ENCODE measurements at regions not wholly inside any gene's neighbourhood (a gene's known extent, or its start where the extent isn't known, plus 50 kb on each side); places are given as distances from the start of the nearest gene placed in this dataset.

GRCh38 chr17:33352526-33352925, 59.4 kb upstream of the ASIC2 start:
- intact Hi-C loops (cut with micrococcal nuclease): no loop called here

GRCh38 chr17:33356266-33356665, 63.2 kb upstream of the ASIC2 start:
- intact Hi-C loops (cut with micrococcal nuclease): no loop called here

GRCh38 chr17:33363475-33363874, 70.4 kb upstream of the ASIC2 start:
- intact Hi-C loops (cut with micrococcal nuclease): no loop called here

DNA sequence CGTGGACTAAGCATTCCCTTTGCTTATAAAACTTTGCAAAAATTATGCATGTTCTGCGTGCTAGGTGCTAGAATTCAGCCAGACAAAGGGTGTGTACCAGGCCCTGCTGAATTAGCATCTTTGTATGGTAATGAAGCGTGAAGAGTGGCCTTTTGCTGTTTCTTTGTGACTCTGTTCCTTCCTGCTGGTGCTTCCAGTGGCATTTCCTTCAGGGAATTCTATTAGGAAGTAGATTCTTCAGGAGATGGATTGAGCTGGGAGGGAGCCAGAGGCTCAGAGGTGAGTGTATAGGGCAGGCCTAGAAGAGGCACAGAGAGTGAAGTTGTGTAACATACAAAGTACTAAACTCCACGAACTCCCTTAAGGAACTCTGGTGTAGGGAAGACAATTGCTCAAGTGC, 73.9 kb upstream of the ASIC2 start:
- intact Hi-C loops (cut with micrococcal nuclease): no loop called here

DNA sequence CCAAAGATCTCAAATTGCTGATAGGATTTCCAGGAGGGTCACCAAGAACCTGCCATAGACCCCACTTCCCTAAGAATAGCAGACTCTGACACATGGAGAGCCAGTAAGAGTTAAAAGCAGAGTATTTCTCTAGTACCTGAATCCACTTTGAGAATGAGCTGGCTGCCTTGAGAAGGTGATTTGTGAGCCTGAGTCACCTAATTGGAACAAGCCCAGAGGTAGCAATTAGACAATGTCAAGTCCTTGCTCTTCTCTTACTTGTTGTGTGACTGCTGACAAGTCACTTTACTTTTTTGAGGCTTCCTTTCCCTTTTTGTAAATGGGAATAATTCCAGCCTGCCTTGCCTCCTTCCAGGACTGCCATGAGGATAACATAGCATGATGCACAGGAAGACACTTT, 76.1 kb upstream of the ASIC2 start:
- intact Hi-C loops (cut with micrococcal nuclease): no loop called here

GRCh38 chr17:33369876-33370275, 76.8 kb upstream of the ASIC2 start:
- intact Hi-C loops (cut with micrococcal nuclease): no loop called here

- intact Hi-C loops (cut with micrococcal nuclease): no loop called here
Measured at GRCh38 chr17:33370401-33370800, 77.3 kb upstream of the ASIC2 start.

DNA sequence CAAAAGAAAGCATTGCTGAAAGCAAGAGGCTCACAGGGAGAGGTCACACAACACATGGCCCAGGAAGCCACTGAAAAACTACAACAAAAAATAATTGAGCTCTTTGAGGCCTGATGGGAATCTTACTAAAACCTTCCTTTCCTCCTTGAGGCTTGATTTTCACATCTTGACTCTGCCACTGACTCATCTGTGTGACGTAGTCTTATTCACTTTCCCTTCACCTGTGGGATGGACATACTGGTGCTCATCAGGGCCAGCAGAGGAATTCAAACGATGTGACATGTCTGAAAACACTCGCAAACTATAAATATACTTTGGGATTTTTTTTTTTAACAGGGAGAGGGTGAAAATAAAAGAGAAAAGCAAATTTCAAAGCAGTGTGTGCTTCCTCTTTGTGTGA, 78.3 kb upstream of the ASIC2 start:
- intact Hi-C loops (cut with micrococcal nuclease): no loop called here

GRCh38 chr17:33373273-33373672, 80.2 kb upstream of the ASIC2 start:
- intact Hi-C loops (cut with micrococcal nuclease): no loop called here

DNA sequence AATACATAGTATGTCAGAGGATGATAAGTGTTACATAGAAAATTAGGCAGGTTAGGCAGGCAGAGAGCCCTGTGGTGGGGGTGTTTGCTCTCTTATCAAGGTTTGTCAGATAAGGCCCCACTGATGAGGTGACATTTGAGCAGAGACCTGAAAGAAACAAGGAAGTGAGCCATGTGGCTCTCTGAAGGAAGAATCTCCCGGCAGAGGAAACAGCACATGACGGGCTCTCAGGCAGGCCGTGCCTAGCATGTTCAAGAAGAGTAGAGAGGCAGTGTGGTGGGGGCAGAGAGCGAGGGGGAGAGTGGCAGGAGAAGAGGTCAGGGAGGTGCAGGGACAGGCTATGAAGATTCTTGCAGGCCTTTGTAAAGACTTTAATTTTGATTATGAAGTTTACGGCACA, 82.0 kb upstream of the ASIC2 start:
- intact Hi-C loops (cut with micrococcal nuclease): no loop called here

GRCh38 chr17:33375783-33376182, 82.7 kb upstream of the ASIC2 start:
- intact Hi-C loops (cut with micrococcal nuclease): no loop called here

GRCh38 chr17:33377837-33378595, 84.9 kb upstream of the ASIC2 start:
- intact Hi-C loops (cut with micrococcal nuclease): no loop called here

DNA sequence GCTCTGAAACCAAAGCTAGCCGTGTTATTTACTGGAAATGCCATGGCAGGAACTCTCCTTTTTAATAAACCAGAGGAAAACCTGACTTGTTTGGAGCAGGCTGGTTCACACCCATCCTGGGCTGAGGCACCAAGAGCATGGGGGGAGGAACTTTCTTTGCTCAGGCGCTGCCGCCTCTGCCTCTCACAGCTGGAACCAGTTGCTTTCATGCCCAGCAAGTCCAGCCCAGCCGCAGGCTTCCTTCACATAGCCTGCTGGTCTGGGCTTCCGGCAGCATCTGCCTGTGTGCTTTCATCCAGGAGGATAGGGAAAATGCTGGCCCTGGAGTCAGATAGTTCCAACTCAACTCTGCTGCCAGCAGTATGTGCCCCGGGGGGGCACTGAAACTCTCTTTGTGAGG, 88.1 kb upstream of the ASIC2 start:
- intact Hi-C loops (cut with micrococcal nuclease): no loop called here

DNA sequence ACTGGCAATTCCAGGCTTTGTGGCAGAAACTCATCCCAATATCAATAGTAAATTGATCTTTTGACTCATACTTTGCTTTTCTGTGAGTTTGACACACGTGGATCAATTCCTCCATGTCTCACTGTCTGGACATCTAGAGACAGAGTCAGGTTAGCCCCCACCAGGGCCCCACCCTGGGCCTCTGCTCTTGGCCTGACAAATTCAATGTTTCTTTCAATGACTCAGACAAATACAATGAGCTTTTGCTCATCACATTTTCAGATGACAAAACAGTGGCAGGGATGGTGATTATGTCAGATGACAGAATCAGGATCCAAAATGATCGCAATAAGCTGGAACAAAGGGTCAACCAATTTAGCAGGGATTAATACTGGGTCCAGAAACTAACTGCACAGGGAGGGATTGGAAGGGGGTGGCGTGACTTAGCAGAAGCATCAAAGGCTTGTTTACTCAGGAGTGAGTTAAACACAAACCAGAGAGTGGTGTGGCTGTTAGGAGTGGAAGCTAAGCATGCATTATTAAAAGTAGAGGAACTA, 90.5 kb upstream of the ASIC2 start:
- intact Hi-C loops (cut with micrococcal nuclease): no loop called here

GRCh38 chr17:33385133-33385532, 92.0 kb upstream of the ASIC2 start:
- intact Hi-C loops (cut with micrococcal nuclease): no loop called here

DNA sequence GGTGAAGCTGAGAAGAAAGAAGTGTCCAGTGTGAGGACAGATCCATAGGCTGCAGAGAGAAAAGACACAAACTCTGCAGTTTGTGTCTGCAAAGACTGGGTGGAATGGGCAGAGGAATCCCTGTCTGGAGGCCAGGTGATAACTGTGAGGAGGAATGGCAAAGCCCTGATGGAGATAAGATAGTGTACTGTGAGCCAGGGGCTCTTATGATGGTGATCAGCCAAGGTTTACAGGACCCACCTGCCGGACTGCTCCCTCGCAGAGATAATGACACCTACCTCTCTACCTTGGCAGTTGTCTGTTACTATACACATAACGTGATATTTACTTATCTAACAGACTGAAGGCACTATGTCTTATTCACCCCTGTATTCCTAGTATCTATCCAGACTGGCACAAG, 92.6 kb upstream of the ASIC2 start:
- intact Hi-C loops (cut with micrococcal nuclease): no loop called here

GRCh38 chr17:33387406-33387805, 94.3 kb upstream of the ASIC2 start:
- intact Hi-C loops (cut with micrococcal nuclease): no loop called here

GRCh38 chr17:33389504-33390135, 96.5 kb upstream of the ASIC2 start:
- intact Hi-C loops (cut with micrococcal nuclease): no loop called here

- intact Hi-C loops (cut with micrococcal nuclease): no loop called here
Measured at GRCh38 chr17:33390479-33391176, 97.5 kb upstream of the ASIC2 start.

DNA sequence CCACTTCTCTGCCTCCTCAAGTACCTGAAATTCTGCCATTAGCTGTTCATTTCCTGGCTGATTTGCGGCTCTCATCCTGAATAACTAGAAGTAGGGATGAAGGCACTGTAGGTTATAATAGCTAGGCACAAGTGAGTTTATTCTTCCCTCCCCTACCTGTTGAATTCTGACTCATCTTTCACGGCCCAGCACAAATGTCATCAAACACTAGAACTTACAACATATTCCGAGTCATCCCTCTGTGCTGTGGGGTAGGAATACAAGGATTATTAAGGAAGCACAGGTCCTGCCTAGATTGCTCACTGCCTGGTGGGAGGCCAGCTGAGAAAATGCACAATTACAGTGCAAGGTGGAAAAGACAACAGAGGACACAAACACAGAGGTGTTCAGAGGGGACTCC, 103.7 kb upstream of the ASIC2 start:
- intact Hi-C loops (cut with micrococcal nuclease): no loop called here

DNA sequence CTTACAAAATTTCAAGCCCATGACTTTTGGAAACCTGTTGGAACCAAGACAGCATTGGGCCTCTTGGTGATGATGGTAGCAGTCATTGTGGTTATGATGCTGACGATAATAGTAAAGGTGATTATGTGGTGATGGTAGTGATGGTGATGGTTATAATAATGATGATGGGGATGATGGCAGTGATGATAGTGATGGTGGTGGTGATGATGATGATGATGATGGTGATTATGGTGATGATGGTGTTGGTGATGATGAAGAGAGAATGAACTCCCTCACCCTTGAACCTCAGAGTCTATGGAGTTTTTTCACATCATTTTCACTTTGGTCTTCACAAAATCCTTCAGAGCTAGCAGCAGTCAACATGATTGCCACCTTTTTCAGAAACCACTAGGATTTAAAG, 105.3 kb upstream of the ASIC2 start:
- intact Hi-C loops (cut with micrococcal nuclease): no loop called here

- intact Hi-C loops (cut with micrococcal nuclease): no loop called here
Measured at GRCh38 chr17:33401249-33401648, 108.2 kb upstream of the ASIC2 start.

Measured in T-helper 1 cell treated with Interleukin-12 subunit alpha and Interleukin-12 subunit beta and Interleukin-4 antibody, amounts not matched to agents 30 ng/mL and 1 ng/mL, for 36 hours (primary cell).